ENCODE measurements at regions not wholly inside any gene's neighbourhood (a gene's known extent, or its start where the extent isn't known, plus 50 kb on each side); places are given as distances from the start of the nearest gene placed in this dataset.

- no peak for DNase-seq
Observed at GRCh38 chr22:48741540-48741939, 1086.1 kb downstream of the BRD1 start.

GRCh38 chr22:48740731-48741405 lies 1086.8 kb downstream of the BRD1 start:
- no peak for DNase-seq

GRCh38 chr22:48740086-48740730 lies 1087.5 kb downstream of the BRD1 start:
- no peak for DNase-seq

- no peak for DNase-seq
Observed at GRCh38 chr22:48739348-48740085, 1088.2 kb downstream of the BRD1 start.

- no peak for DNase-seq
Observed at GRCh38 chr22:48738204-48738980, 1089.3 kb downstream of the BRD1 start.

GRCh38 chr22:48737461-48738203 lies 1090.0 kb downstream of the BRD1 start:
- no peak for DNase-seq

- no peak for DNase-seq
Observed at GRCh38 chr22:48736593-48737460, 1090.8 kb downstream of the BRD1 start.

GRCh38 chr22:48734961-48735360 lies 1092.7 kb downstream of the BRD1 start:
- no peak for DNase-seq

- no peak for DNase-seq
Observed at GRCh38 chr22:48734359-48734758, 1093.3 kb downstream of the BRD1 start.

- DNase-seq = no peak
Observed at GRCh38 chr22:48729499-48730171, 1098.0 kb downstream of the BRD1 start.

GRCh38 chr22:48727454-48728058 lies 1100.1 kb downstream of the BRD1 start:
- no peak for DNase-seq

- DNase-seq = no peak
Observed at GRCh38 chr22:48724899-48725298, 1102.8 kb downstream of the BRD1 start.

GRCh38 chr22:48722661-48723060 lies 1105.0 kb downstream of the BRD1 start:
- no peak for DNase-seq

GRCh38 chr22:48721395-48721669 lies 1106.3 kb downstream of the BRD1 start:
- no peak for DNase-seq

- DNase-seq = no peak
Observed at GRCh38 chr22:48720662-48721394, 1106.8 kb downstream of the BRD1 start.

- DNase-seq = peak; percentile 8
Observed at GRCh38 chr22:48719978-48720661, 1107.6 kb downstream of the BRD1 start.

GRCh38 chr22:48718818-48719500 lies 1108.7 kb downstream of the BRD1 start:
- no peak for DNase-seq
